Skin epidermis (tissue), 12 donors: ENCODE measurements at regions not wholly inside any gene's neighbourhood (a gene's known extent, or its start where the extent isn't known, plus 50 kb on each side); places are given as distances from the start of the nearest gene placed in this dataset.
A peak's percentile ranks its signal among the peaks of the same experiment; 100 is the strongest.

Experiments
- H3K27ac ChIP-seq, 21 experiments: fragments of 200-600 bp; sonication (generic) in 11 of 21; one replicate each; pipeline ENCODE4 v1.5.0; 2020; ENCODE audit warnings: mild to moderate bottlenecking in 3 of 21, inconsistent platforms in 2 of 21, moderate library complexity in 2 of 21
- H3K4me3 ChIP-seq, 7 experiments: fragments of 200-600 bp; sonication (generic) in 2 of 7; one replicate each; pipeline ENCODE4 v1.5.0; 2020; ENCODE audit warnings: inconsistent platforms in 2 of 7, mild to moderate bottlenecking in 2 of 7, moderate library complexity in 1 of 7

DNA sequence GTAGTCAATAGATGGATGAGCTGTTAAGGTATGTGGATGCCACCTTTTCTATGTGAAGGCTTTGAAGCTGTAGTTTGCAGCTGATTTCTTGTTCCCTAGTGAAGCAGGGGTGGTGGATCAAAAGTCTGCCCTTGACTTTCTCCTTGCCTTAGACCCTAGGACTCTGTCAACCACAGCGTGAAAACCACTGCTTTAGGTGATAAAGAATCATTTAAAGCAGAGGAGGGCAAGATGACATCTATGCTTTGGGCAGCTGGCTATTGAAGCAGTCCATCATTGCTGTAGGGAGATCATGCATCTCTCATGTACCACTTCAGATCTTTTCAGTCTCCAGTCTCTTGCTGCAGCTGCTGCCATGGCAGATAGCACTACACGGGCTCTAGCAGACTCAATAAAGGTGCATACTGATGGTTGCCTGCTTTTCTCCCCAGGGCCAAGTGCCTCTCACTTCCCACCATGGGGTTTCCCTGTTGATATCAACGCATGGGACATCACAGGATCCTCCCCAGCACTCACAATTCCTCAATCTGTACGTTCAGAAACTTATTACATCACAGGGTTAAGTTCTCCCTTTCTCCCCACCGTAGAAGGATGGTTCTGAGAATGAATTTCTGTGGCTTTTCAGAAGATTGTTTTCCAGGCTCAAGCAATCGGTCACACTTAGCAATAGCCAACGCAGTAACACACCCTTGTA, 122.0 kb upstream of the STMND1 start:
- H3K27ac ChIP-seq, result no peak overlapping the region
- H3K4me3 ChIP-seq, result no peak overlapping the region

DNA sequence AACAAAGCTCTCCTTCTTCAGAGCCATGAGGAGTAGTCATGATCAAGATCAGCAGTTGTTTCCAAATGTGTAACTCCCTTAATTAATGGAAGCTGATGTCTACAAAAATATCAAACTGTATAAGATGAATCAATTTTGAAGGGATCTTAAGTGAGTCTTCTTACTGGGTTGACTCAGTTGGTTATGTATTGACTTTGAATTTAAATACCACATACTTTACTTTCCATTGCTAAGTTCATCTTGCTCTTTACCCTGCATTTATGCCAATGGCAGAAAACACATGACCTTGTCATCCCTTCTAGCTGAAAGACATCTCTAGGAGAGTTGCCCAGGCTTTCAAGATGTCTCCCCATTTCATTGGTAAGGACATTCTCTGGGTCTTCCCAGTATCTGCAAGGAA, 123.2 kb upstream of the STMND1 start:
- Histone ChIP-seq H3K27ac (no peak overlapping the region), H3K4me3 (no peak overlapping the region)

DNA sequence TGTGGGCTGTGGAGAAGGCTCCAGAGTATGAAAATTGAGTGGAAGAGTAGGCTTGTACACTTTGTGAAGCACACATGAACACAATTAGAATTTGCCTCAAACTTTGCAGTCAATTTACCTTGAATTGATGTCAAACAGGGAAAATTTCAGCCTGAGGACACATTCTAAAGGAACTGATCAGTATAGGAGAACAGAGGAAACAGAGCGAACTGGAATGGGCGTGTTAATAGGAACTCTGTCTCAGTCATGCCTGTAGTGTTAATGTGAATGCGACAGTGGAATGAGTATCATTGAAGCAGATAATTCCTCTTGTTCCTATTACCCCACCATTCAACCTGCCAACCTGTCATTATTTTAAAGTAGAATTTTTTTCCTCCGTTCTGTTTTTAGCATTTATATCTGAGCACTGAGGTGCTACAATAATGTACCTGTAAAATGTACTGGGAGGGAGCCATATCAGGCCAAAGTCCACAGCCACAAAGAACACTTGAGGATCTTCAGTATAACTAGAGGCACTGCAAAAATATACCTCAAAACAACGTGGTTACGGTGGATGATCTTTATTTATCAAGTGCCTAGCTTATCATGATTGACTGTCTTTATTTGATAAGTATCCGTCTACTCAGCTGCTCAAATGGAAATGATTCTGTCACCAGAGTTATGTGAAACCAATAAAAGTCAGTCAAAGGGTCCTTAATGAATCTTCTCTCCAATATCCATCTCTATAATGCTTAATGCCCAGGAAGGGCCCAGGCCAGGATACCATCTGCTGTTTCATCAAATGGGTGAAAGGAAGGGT, 125.3 kb upstream of the STMND1 start:
- Histone ChIP-seq H3K4me3 (no peak overlapping the region), H3K27ac (no peak overlapping the region)

DNA sequence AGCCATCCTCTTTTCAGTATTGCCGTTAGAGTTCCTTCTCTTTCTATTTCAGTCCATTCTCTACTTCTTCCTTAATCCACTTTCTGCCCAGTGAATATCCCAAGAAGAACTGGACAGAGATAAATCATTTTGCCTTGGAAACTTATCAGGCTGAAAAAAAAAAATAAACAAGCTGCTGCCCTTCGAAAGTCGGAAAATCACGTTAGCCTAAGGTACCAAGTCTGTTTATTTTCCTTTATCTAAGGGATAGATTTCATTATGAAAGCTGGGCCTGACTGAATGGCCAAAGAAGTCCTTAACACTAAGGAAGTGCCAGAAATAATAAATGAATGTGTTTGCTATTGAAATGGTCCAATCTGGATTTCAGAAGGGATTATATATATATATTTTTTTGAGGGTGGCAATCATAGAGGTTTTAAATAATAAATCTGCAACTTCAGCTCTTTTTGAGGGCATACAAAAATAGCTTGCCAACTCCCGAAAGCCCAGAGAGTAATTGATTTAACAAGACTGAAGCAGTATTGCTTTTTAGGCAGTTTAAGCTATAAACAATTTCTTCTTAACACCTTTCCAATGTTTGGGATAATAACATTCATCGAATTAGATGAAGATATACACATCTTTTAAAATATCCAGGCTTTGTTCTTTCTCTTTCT, 127.0 kb upstream of the STMND1 start:
- H3K4me3 ChIP-seq, result no peak overlapping the region

DNA sequence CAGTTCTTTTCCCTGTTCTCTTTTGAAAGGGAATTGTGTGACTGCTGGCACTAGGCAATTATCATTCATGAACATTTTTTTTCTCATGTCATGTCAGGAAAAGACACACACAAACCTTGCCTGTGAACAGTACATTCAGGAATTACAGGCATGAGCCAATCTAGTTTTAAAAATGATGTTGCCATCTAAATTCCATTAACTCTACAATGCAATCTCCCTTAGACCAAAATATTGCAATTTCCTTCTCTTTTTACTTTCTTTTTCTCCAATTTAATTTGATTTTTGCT, 127.5 kb upstream of the STMND1 start:
- H3K4me3 ChIP-seq, result no peak overlapping the region
- H3K27ac ChIP-seq, result no peak overlapping the region

More for the DNA sequence above, 127.0 kb upstream of the STMND1 start:
- no peak overlapping the region for H3K27ac ChIP-seq

DNA sequence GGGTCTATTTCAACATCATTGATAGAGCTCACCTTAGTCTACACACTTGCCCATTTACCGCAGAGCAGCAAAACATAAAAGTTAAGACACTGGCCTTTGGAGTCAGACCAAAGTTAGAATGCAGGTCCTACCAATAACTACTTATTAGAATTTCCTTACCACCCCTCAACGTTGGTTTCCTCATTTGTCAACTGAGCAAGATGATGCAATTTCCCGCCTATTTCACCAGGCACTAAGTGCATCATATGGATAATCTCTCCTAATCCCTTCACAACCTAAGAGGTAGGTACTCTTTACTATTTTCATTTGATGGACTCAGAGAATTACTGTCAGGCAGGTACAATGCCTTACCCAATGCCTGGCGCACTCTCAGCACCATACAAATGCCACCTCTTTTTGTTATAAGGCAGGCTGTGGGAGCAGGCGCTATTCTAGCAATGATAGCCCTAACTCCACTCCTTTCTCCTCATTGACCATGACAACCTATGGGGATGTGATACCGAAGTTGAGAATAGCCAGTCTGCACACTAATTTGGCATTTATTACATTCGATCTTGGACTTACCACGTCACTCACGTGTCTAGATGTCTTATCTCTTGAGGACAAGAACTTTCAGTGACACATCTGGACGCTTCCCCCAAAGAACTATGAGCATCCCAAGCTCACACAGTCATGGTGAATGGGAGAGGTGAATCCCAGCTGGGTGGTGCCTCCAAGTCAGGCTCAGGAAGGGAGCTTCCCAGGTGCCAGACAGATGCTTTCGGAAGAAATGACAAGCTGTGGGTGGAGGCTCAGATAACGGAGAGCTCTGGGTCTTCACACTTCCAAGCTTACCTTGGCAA, 128.1 kb upstream of the STMND1 start:
- H3K27ac ChIP-seq, result no peak overlapping the region
- no peak overlapping the region for H3K4me3 ChIP-seq

DNA sequence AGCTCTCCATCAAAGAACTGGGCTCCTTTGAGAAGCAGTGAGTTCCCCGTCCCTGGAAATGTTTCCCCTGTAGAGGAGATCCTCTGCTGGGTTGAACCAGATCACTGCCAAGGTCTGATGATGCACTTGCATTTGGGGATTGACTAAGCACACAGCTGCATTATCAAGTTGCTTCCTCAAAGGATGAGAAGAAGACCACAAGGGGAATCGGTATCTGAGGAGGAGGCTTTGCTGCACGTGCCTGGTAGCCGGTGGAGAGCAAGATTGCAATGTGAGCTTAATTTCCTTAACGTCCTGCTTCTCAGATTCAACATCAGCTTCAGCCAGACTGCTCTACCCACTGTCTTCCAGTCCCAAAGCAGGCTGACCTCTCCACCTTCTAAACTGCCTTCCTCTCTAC, 128.8 kb upstream of the STMND1 start:
- H3K4me3 ChIP-seq, result no peak overlapping the region
- H3K27ac ChIP-seq, result no peak overlapping the region

DNA sequence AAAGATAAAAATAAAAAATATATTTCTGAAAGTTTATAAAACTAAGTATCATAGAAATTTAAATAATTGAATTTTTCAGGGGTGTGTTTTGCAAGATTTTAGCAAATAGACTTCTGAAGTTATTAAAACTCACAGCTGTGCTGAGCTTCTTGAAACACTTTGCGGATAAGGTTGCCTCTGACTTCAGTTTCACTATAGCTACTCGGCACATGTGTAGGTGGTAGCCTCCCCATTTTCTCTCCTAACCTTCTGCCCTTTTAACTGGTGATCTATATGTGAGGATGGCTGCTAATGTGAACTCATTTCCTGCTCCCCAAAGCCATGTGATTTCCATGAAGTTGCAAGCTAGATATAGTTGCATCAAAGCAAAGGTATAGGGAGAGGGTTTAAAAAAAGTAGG, 129.3 kb upstream of the STMND1 start:
- Histone ChIP-seq H3K4me3 (no peak overlapping the region), H3K27ac (no peak overlapping the region)

DNA sequence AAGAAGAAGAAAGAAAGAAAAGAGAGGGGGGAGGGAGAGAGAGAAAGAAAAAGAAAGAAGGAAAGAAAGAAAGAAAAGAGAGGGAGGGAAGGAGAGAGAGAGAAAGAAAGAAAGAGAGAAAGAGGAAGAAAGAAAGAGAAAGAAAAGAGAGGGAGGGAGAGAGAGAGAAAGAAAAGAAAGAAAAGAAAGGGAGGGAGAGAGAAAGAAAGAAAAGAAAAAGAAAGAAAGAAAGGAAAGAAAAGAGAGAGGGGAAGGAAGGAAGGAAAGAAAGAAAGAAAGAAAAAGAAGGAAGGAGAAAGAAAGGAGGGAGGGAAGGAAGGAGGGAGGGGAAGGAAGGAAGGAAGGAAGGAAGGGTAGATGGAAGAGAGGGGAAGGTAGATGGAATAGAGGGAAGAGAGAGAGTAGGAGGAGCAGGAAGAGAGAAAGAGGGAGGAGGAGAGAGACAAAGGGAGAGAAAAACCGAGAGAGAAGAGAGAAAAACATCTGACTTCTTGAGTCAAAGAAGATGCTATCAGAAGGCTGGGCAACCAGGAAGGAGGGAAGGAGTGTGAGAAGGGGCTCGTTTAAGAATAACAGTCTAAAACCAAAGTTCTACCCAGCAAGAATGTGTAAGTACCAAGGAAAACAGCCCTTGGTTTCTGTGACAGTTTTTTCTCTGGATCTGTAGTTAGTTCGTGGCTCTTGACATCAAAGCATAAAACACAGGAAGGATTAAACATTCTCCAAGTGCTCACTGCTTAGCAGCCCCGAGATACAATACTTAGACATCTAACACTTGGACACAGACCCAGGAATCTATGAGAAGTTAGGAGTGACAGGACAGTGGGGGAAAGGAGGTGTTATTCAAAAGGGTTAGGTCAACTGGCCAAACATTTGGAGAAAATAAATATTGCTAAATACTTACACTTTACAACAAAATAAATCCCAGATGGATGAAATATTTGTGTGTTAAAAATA, 131.9 kb upstream of the STMND1 start:
- H3K4me3 ChIP-seq, result no peak overlapping the region
- peak overlapping the region in 1 of 21 experiments; percentile 42 for H3K27ac ChIP-seq

DNA sequence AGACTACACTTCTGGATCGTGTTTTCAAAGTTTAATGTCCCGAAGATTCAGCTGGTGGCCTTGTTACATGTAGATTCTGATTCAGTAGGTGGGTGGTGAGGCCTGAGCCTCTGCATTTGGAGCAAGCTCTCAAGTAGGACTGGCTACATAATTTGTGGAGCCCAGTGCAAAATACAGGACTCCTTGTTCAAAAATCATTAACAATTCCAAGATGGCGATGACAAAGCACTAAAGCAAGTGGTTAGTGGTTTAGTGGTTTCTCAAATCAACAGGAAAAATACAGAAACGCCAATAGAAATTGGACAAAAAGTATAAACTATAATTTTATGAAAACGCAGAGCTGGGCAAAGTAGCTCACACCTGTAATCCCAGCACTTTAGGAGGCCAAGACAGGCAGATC, 133.7 kb upstream of the STMND1 start:
- H3K4me3 ChIP-seq, result no peak overlapping the region
- no peak overlapping the region for H3K27ac ChIP-seq

DNA sequence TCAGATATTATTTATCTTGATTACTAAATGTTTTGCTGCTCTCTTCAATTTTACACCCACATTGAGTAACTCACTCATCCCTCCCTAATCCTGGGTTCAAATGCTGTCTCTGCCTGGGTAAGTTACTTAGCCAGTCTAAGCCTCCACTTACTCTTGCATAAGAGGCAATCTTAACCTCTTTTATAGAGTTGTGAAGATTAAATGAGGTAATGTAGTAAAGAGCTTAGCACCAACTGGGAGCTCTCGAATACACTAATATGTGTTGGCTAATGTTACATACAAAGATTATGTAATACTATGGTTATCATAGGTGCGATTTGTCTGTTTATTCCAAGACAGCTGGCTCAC, 134.4 kb upstream of the STMND1 start:
- H3K27ac ChIP-seq, result no peak overlapping the region
- H3K4me3 ChIP-seq, result no peak overlapping the region

DNA sequence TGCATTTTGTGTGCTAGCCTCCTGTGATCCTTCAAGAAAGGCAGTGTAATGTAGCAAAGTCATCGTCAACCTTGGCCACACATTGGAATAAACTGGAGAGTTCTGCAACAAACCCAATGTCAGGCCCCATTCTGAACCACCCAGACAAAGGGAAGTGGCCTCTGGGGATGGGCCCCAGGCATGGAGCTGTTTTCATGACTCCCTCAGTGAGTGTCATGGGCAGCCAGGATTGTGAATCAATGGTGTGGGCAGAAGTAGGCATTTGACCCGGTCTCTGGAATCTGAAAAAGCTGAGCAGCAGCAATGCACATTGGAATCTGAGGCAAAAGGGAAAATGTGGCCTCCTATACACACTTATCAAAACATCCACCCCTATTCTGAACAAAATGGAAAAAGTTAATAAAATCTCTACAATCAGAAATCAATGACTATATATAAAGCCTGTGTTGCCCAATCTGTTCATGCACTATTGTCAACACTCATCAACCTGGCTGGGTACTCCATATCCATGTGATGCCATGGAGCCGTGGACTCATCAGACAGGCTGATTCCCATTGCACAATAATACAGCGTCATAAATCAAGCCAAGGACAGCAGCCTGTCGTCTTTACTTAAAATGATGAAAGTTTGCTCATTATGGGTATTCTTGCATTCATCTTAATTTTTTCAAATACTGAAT, 134.9 kb upstream of the STMND1 start:
- no peak overlapping the region for H3K27ac ChIP-seq
- H3K4me3 ChIP-seq, result no peak overlapping the region

DNA sequence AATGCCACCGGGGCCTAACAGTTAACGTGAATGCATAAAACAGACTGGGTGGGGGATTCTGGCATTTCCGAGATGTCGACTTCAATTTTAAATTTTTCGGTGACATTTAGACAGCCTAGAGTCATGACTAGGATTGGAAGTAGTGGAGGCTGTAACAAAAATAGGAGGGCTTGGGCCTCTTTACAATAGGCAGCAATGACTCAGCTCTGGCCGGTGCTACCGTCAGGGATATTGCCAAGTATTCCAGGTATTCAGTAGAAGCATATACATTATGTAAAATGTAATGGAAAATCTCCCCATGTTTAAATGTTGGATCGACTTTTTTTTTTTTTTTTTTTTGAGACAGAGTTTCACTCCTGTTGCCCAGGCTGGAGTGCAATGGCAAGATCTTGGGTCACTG, 136.2 kb upstream of the STMND1 start:
- no peak overlapping the region for H3K4me3 ChIP-seq
- no peak overlapping the region for H3K27ac ChIP-seq

DNA sequence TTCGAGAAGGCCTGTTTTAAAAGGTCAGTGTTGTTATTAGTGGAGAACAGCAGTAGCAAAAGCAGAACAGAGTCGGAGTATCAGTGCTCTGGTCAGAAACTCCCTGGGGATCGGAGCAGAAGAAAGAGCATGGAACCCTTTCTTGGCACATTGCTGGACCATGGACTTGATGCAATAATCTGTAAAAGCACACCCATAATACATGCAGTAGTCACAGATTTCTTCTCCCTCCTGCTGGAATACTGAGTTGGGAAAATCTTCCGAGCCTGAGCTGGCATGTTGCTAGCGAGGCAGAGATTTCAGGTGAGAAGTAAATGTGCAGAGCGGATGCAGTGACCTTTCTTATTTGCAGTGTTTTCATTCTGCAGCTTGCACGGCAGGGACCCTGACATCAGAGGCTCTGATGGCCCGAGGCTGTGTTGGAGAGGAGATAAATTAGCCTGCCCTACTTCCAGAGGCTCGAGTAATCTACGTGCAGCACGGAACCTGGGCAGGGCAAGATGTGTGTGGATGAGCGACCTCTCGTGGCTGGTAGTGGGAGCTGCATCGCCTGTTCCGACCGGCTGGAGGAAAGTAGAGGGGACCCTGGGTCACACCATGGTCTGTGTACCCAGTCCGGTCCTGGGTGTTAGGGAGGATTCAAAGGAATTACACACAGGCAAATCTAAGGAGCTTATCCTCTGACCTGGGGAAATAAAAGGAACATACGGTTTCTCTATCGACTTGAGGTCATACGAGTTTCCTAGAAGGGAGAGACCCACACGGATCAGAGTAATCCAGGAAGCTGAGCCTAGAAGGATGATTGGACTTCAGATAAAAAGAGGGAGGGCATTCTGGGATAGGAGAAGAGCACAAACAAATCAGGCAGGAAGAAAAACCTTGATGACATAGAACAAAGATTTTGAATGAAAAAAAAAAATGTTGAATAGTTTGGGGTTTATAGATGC, 137.0 kb upstream of the STMND1 start:
- Histone ChIP-seq H3K4me3 (no peak overlapping the region), H3K27ac (no peak overlapping the region)

DNA sequence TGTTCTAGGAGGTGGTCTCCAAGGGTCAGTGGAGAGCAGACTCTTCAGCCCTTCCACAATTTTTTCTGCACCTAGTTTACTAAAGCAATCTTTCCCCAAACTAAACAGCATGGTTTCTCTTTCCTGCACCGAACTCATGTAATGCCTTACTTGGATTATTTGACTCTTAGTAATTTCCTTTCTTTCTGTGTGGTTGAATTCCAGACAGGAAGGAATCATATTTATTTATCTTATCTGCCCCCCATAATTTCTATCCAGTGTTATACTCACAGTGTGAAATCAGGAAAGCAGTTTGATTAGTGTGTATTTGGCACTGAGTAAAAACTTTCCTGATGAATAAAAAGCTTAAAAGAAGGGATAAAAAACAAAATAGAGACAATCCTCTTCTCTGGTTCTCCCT, 140.3 kb upstream of the STMND1 start:
- Histone ChIP-seq H3K4me3 (no peak overlapping the region), H3K27ac (no peak overlapping the region)

DNA sequence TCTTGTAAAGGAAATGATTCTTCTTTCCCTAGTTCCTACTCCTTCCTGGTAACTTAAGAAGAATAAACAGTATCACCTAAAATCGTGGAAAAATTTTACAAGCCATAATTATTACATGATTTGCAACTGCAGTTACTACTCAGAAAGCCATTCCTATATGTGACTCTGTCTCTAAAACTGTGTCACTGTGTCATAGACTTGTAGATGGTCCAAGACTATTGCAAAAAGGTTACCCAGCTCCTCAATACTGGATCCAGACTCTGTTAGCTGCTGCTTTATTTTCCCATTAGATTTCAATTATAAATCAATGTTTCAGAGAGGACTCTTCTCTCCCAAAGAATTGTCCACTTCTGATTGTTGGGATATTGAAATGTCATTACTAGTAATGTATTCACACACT, 142.1 kb upstream of the STMND1 start:
- Histone ChIP-seq H3K4me3 (no peak overlapping the region), H3K27ac (no peak overlapping the region)

DNA sequence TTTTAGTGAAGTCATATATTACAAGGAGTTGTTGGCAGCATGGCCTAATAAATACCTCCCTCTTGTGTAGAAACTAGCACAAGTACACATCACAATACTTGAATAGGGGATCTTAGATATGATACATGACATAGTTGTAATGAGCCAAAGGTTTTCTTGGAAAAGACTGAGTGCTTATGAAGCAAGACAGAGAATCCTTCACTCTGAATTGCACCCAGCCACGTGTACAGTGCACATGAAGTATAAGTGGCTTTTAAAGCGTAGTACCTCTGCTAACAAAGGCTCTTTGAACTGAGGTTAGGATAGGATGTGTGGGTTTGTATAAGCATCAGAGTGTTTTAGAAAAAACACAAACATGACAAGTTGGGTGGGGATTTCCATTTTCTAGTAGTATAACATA, 145.5 kb upstream of the STMND1 start:
- no peak overlapping the region for H3K27ac ChIP-seq

DNA sequence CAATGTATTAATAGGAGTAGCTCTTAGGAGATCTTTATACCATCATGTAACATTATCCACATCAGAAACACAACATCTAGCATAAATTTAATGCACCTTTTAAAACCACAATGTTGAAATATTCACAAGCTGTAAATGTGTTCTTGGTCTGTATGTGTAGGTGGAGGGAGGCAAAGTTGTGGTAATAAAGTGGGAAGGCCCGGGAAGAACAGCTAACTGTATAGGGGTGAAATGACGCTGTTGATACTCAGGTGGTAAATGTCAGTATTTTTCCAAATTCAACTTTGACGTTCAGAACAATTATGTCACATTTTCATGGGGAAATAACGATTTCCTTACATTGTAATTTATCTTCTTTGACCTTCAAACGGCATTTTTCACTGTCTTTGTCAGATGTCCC, 146.0 kb upstream of the STMND1 start:
- Histone ChIP-seq H3K4me3 (no peak overlapping the region), H3K27ac (no peak overlapping the region)

More for the DNA sequence above, 145.5 kb upstream of the STMND1 start:
- H3K4me3 ChIP-seq, result no peak overlapping the region
